H9 (cell line): ENCODE measurements at regions not wholly inside any gene's neighbourhood (a gene's known extent, or its start where the extent isn't known, plus 50 kb on each side); places are given as distances from the start of the nearest gene placed in this dataset.

Source experiments
- DNase-seq: peaks from one replicate; pipeline ENCODE4 v3.0.0-alpha.2; 2017
- H2AFZ ChIP-seq: one replicate; pipeline ENCODE4 v1.6.1; 2013; ENCODE audit warnings: mild to moderate bottlenecking, low read length, control low read depth, moderate library complexity
- H2AK5ac ChIP-seq: 2 replicates; pipeline ENCODE4 v1.6.1; 2013; ENCODE audit warnings: low read length, control low read depth, mixed read lengths; ENCODE audit not compliant: insufficient read length
- H2BK120ac ChIP-seq: one replicate; pipeline ENCODE4 v1.6.1; 2013; ENCODE audit warnings: low read depth, mild to moderate bottlenecking, low read length, control low read depth, inconsistent platforms; ENCODE audit not compliant: poor library complexity, severe bottlenecking
- H2BK12ac ChIP-seq: 2 replicates; pipeline ENCODE4 v1.6.1; 2013; ENCODE audit warnings: low read length, control low read depth, mixed read lengths, low read depth; ENCODE audit not compliant: insufficient read length
- H2BK15ac ChIP-seq: 2 replicates; pipeline ENCODE4 v1.6.1; 2013; ENCODE audit warnings: low read depth, low read length, control low read depth
- H2BK20ac ChIP-seq: one replicate; pipeline ENCODE4 v1.6.1; 2013; ENCODE audit warnings: low read depth, mild to moderate bottlenecking, low read length, control low read depth, inconsistent platforms; ENCODE audit not compliant: poor library complexity, severe bottlenecking
- H2BK5ac ChIP-seq: 2 replicates; pipeline ENCODE4 v1.6.1; 2013; ENCODE audit warnings: low read length, control low read depth, mixed read lengths; ENCODE audit not compliant: insufficient read length
- H3K14ac ChIP-seq: 2 replicates; pipeline ENCODE4 v1.6.1; 2013; ENCODE audit warnings: low read length, control low read depth; ENCODE audit not compliant: insufficient read depth
- H3K18ac ChIP-seq: 2 replicates; pipeline ENCODE4 v1.6.1; 2013; ENCODE audit warnings: low read depth, mild to moderate bottlenecking, mixed read lengths, low read length, control low read depth; ENCODE audit not compliant: insufficient read length
- H3K23ac ChIP-seq: 2 replicates; pipeline ENCODE4 v1.6.1; 2013; ENCODE audit warnings: low read length, control low read depth, mixed read lengths, low read depth; ENCODE audit not compliant: insufficient read length
- H3K23me2 ChIP-seq: 2 replicates; pipeline ENCODE4 v1.6.1; 2013; ENCODE audit warnings: low read depth, mild to moderate bottlenecking, mixed read lengths, low read length, control low read depth; ENCODE audit not compliant: insufficient read length, poor library complexity, severe bottlenecking
- H3K27ac ChIP-seq: 2 replicates; pipeline ENCODE4 v1.5.1; 2013; ENCODE audit warnings: low read length, control low read depth, mixed read lengths, low read depth; ENCODE audit not compliant: insufficient read length
- H3K27me3 ChIP-seq: 2 replicates; pipeline ENCODE4 v1.6.1; 2013; ENCODE audit warnings: low read length, control low read depth, inconsistent platforms; ENCODE audit not compliant: insufficient read depth
- H3K4ac ChIP-seq: 2 replicates; pipeline ENCODE4 v1.6.1; 2013; ENCODE audit warnings: low read depth, mild to moderate bottlenecking, control low read depth, inconsistent platforms, low read length, moderate library complexity
- H3K4me1 ChIP-seq: 2 replicates; pipeline ENCODE4 v1.6.1; 2013; ENCODE audit warnings: low read length, control low read depth, inconsistent platforms; ENCODE audit not compliant: insufficient read depth
- H3K4me2 ChIP-seq: 2 replicates; pipeline ENCODE4 v1.6.1; 2013; ENCODE audit warnings: low read length, control low read depth, mixed read lengths; ENCODE audit not compliant: insufficient read length, insufficient read depth
- H3K56ac ChIP-seq: 2 replicates; pipeline ENCODE4 v1.6.1; 2013; ENCODE audit warnings: low read depth, mild to moderate bottlenecking, mixed read lengths, low read length, control low read depth; ENCODE audit not compliant: insufficient read length
- H3K79me1 ChIP-seq: 2 replicates; pipeline ENCODE4 v1.6.1; 2013; ENCODE audit warnings: low read depth, mild to moderate bottlenecking, moderate library complexity, low read length, control low read depth, inconsistent platforms; ENCODE audit not compliant: insufficient read depth, poor library complexity, severe bottlenecking
- H3K79me2 ChIP-seq: 2 replicates; pipeline ENCODE4 v1.6.1; 2013; ENCODE audit warnings: low read length, control low read depth, inconsistent platforms; ENCODE audit not compliant: insufficient read depth
- H3K9ac ChIP-seq: 2 replicates; pipeline ENCODE4 v1.6.1; 2013; ENCODE audit warnings: low read length, control low read depth, mixed read lengths; ENCODE audit not compliant: insufficient read length; ENCODE audit errors: extremely low read depth
- H3K9me3 ChIP-seq: one replicate; pipeline ENCODE4 v1.6.1; 2013; ENCODE audit warnings: low read depth, low read length, inconsistent platforms; ENCODE audit not compliant: control insufficient read depth
- H3T11ph ChIP-seq: one replicate; pipeline ENCODE4 v1.6.1; 2013; ENCODE audit warnings: mild to moderate bottlenecking, low read length, control low read depth, inconsistent platforms
- H4K20me1 ChIP-seq: one replicate; pipeline ENCODE4 v1.6.1; 2013; ENCODE audit not compliant: control insufficient read depth, insufficient read length, insufficient read depth
- H4K5ac ChIP-seq: 2 replicates; pipeline ENCODE4 v1.6.1; 2013; ENCODE audit warnings: low read depth, mild to moderate bottlenecking, mixed read lengths, low read length, control low read depth; ENCODE audit not compliant: insufficient read length
- H4K8ac ChIP-seq: replicated peaks from 2 replicates; pipeline ENCODE4 v1.6.1; 2013; ENCODE audit warnings: low read length, control low read depth, mixed read lengths, low read depth; ENCODE audit not compliant: insufficient read length
- H4K91ac ChIP-seq: 2 replicates; pipeline ENCODE4 v1.6.1; 2013; ENCODE audit warnings: low read depth, mild to moderate bottlenecking, moderate library complexity, mixed read lengths, low read length, control low read depth; ENCODE audit not compliant: insufficient read length
- H3K27ac Mint-ChIP-seq, 3 experiments: 2 replicates in 2 of 3; 3 replicates in 1 of 3; pipeline ENCODE4 v1.8.0; 2020 to 2021; ENCODE audit warnings: mixed read lengths in 3 of 3, mild to moderate bottlenecking in 1 of 3, moderate library complexity in 1 of 3
- H3K27me3 Mint-ChIP-seq: 2 replicates; pipeline ENCODE4 v1.8.0; 2021; ENCODE audit warnings: low read depth, mild to moderate bottlenecking, moderate library complexity, mixed read lengths
- H3K36me3 Mint-ChIP-seq, 3 experiments: 2 replicates in 2 of 3; 3 replicates in 1 of 3; pipeline ENCODE4 v1.8.0; 2020 to 2021; ENCODE audit warnings: low read depth in 3 of 3, mixed read lengths in 3 of 3; ENCODE audit not compliant: insufficient read depth in 1 of 3
- H3K4me1 Mint-ChIP-seq, 2 experiments: 2 replicates each; pipeline ENCODE4 v1.8.0; 2020; ENCODE audit warnings: mixed read lengths in 2 of 2
- H3K4me3 Mint-ChIP-seq, 2 experiments: 2 replicates in 1 of 2; 3 replicates in 1 of 2; pipeline ENCODE4 v1.8.0; 2020 to 2021; ENCODE audit warnings: mild to moderate bottlenecking in 2 of 2, mixed read lengths in 2 of 2, moderate library complexity in 1 of 2
- H3K9me3 Mint-ChIP-seq, 2 experiments: 2 replicates in 1 of 2; 3 replicates in 1 of 2; pipeline ENCODE4 v1.8.0; 2020; ENCODE audit warnings: mild to moderate bottlenecking in 2 of 2, mixed read lengths in 2 of 2, moderate library complexity in 1 of 2
- WGBS: extraction: QIAGEN DNeasy Blood & Tissue Kit; methylation state at CpG from one replicate; pipeline ENCODE4 v1.1.7; 2013; ENCODE audit warnings: missing lambda C conversion rate, low lambda C conversion rate, mixed read lengths; ENCODE audit not compliant: insufficient read length; ENCODE audit errors: extremely low coverage; 5-methylcytosine and 5-hydroxymethylcytosine counted together
- TF ChIP-seq, protein P1 (sequence below): fragments of 200-600 bp; sonication (generic); conservative IDR thresholded peaks from 3 replicates; pipeline ENCODE4 v1.8.0; 2021; ENCODE audit warnings: antibody characterized with exemption, mild to moderate bottlenecking

GRCh38 chr3:81998907-81999306 lies 237.5 kb upstream of the GBE1 start:
- Mint-ChIP-seq H3K27me3 (no peaks in the 10 kb centered on the region), H3K27ac (no peak overlapping the region), H3K4me3 (no peak overlapping the region), H3K9me3 (peaks cover 2 to 6% of the 10 kb centered on the region in 2 experiments; a peak in 2 of 5 replicates), H3K4me1 (peaks cover 13 to 20% of the 10 kb centered on the region in 2 experiments), H3K36me3 (peaks cover 0 to 8% (median 0%) of the 10 kb centered on the region in 3 experiments; a peak in 1 of 7 replicates)
- no peaks in the 10 kb centered on the region for H3K23me2 ChIP-seq
- H3K4ac ChIP-seq: no peak overlapping the region
- no peak overlapping the region for H3T11ph ChIP-seq
- H2BK120ac ChIP-seq: no peak overlapping the region
- no CpG with 5 or more reads among the region's 3 CpGs for WGBS
- no peak overlapping the region for H3K9ac ChIP-seq
- no peak overlapping the region for H3K18ac ChIP-seq
- H2BK15ac ChIP-seq: no peak overlapping the region
- H2AFZ ChIP-seq: no peak overlapping the region
- no peak overlapping the region for H2BK20ac ChIP-seq
- H3K56ac ChIP-seq: no peak overlapping the region
- no peak overlapping the region for H2AK5ac ChIP-seq
- H3K4me1 ChIP-seq: no peaks in the 10 kb centered on the region
- no peak overlapping the region for H3K14ac ChIP-seq
- H2BK5ac ChIP-seq: no peak overlapping the region
- no peak overlapping the region for H4K5ac ChIP-seq
- H4K91ac ChIP-seq: no peak overlapping the region
- H3K79me2 ChIP-seq: no peaks in the 10 kb centered on the region
- H3K9me3 ChIP-seq: no peaks in the 10 kb centered on the region
- no peaks in the 10 kb centered on the region for H3K79me1 ChIP-seq
- H4K20me1 ChIP-seq: no peaks in the 10 kb centered on the region
- no peak overlapping the region for H2BK12ac ChIP-seq
- DNase-seq: no peak
- H3K27ac ChIP-seq: no peak overlapping the region
- H3K27me3 ChIP-seq: no peaks in the 10 kb centered on the region
- H4K8ac ChIP-seq: no peak overlapping the region
- no peak overlapping the region for H3K23ac ChIP-seq
- TF ChIP-seq, protein P1, sequence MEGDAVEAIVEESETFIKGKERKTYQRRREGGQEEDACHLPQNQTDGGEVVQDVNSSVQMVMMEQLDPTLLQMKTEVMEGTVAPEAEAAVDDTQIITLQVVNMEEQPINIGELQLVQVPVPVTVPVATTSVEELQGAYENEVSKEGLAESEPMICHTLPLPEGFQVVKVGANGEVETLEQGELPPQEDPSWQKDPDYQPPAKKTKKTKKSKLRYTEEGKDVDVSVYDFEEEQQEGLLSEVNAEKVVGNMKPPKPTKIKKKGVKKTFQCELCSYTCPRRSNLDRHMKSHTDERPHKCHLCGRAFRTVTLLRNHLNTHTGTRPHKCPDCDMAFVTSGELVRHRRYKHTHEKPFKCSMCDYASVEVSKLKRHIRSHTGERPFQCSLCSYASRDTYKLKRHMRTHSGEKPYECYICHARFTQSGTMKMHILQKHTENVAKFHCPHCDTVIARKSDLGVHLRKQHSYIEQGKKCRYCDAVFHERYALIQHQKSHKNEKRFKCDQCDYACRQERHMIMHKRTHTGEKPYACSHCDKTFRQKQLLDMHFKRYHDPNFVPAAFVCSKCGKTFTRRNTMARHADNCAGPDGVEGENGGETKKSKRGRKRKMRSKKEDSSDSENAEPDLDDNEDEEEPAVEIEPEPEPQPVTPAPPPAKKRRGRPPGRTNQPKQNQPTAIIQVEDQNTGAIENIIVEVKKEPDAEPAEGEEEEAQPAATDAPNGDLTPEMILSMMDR: no peak
- H3K4me2 ChIP-seq: no peak overlapping the region
